Prostate gland (tissue), 2 donors: ENCODE measurements at regions not wholly inside any gene's neighbourhood (a gene's known extent, or its start where the extent isn't known, plus 50 kb on each side); places are given as distances from the start of the nearest gene placed in this dataset.

Experiments used
- POLR2A ChIP-seq: fragments of 450-650 bp; IDR thresholded peaks from one replicate; pipeline ENCODE4 v1.6.1; 2016; ENCODE audit warnings: antibody characterized with exemption, mild to moderate bottlenecking
- POLR2AphosphoS5 ChIP-seq: sonication (generic); formaldehyde crosslinking; IDR thresholded peaks from one replicate; pipeline ENCODE4 v1.6.1; 2017; ENCODE audit warnings: antibody characterized with exemption
- TF ChIP-seq, protein P1 (sequence below), 4 experiments: fragments of 200-600 bp in 2 of 4; fragments of 450-650 bp in 2 of 4; sonication (generic) in 2 of 4; IDR thresholded peaks; 1 replicate in 3 of 4; 2 replicates in 1 of 4; pipeline ENCODE4 v1.5.1; 2016 to 2019; ENCODE audit warnings: antibody characterized with exemption in 4 of 4, mild to moderate bottlenecking in 2 of 4, moderate library complexity in 2 of 4

DNA sequence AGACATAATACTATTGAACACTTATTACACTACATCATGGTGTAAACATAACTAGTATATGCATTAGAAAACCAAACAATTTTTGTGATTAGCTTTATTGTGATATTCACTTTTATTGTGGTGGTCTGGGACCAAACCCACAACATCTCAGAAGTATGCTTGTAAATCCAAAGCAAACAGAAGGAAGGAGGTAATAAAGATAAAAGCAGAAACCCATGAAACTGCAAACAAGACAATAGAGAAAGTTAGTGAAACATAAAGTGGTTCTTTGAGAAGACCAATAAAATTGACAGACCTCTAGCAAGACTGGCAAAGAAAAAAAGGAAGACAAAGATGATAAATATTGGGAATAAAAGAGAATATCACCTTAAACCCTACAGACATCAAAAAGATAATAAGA is 268.3 kb downstream of the RPAP3 start:
- TF ChIP-seq, protein P1, sequence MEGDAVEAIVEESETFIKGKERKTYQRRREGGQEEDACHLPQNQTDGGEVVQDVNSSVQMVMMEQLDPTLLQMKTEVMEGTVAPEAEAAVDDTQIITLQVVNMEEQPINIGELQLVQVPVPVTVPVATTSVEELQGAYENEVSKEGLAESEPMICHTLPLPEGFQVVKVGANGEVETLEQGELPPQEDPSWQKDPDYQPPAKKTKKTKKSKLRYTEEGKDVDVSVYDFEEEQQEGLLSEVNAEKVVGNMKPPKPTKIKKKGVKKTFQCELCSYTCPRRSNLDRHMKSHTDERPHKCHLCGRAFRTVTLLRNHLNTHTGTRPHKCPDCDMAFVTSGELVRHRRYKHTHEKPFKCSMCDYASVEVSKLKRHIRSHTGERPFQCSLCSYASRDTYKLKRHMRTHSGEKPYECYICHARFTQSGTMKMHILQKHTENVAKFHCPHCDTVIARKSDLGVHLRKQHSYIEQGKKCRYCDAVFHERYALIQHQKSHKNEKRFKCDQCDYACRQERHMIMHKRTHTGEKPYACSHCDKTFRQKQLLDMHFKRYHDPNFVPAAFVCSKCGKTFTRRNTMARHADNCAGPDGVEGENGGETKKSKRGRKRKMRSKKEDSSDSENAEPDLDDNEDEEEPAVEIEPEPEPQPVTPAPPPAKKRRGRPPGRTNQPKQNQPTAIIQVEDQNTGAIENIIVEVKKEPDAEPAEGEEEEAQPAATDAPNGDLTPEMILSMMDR (IDR thresholded peaks at IDR 0.05), result no peak
- TF ChIP-seq POLR2A (no peak), POLR2AphosphoS5 (no peak)
